NT2/D1 (cell line): ENCODE measurements at regions not wholly inside any gene's neighbourhood (a gene's known extent, or its start where the extent isn't known, plus 50 kb on each side); places are given as distances from the start of the nearest gene placed in this dataset.

Experiments
- DNase-seq: peaks from one replicate; pipeline ENCODE4 v3.0.0-alpha.2; 2011; ENCODE audit warnings: low read depth, low spot score
- H3K27me3 ChIP-seq: 2 replicates; pipeline ENCODE4 v1.6.0; 2011; ENCODE audit warnings: mild to moderate bottlenecking; ENCODE audit not compliant: insufficient read length, insufficient read depth
- H3K36me3 ChIP-seq: 2 replicates; pipeline ENCODE4 v1.6.1; 2011; ENCODE audit warnings: mild to moderate bottlenecking, low read length, mixed read lengths; ENCODE audit not compliant: insufficient read depth, insufficient read length
- H3K4me1 ChIP-seq: 2 replicates; pipeline ENCODE4 v1.5.1; 2011; ENCODE audit not compliant: insufficient read depth, insufficient read length
- H3K4me3 ChIP-seq: 2 replicates; pipeline ENCODE4 v1.5.1; 2011; ENCODE audit warnings: low read depth; ENCODE audit not compliant: insufficient read length
- H3K9ac ChIP-seq: 2 replicates; pipeline ENCODE4 v1.6.0; 2011; ENCODE audit warnings: low read depth; ENCODE audit not compliant: insufficient read length
- H3K9me3 ChIP-seq: 2 replicates; pipeline ENCODE4 v1.5.1; 2011; ENCODE audit warnings: mild to moderate bottlenecking, low read length; ENCODE audit not compliant: insufficient read depth
- SUZ12 ChIP-seq: IDR thresholded peaks from 2 replicates; pipeline ENCODE4 v1.6.1; 2011; ENCODE audit not compliant: insufficient read length, insufficient read depth; ENCODE audit errors: extremely low read depth
- YY1 ChIP-seq: IDR thresholded peaks from 2 replicates; pipeline ENCODE4 v1.6.1; 2011; ENCODE audit not compliant: insufficient read length, insufficient read depth
- ZNF274 ChIP-seq: IDR thresholded peaks from 2 replicates; pipeline ENCODE4 v1.6.1; 2011; ENCODE audit warnings: mild to moderate bottlenecking, low read depth, low read length

GRCh38 chr9:93826905-93827544 lies 128.1 kb downstream of the BARX1 start:
- Histone ChIP-seq H3K9me3 (peaks cover 12% of the 10 kb centered on the region; the same call in 1 of the 2 replicates), H3K4me1 (peaks cover 19% of the 10 kb centered on the region), H3K4me3 (no peak overlapping the region), H3K36me3 (no peaks in the 10 kb centered on the region), H3K9ac (peak overlapping the region; percentile 23), H3K27me3 (no peaks in the 10 kb centered on the region)
- DNase-seq = no peak
- TF ChIP-seq ZNF274 (no peak), SUZ12 (no peak), YY1 (no peak)

GRCh38 chr9:93826209-93826608 lies 128.9 kb downstream of the BARX1 start:
- Histone ChIP-seq H3K27me3 (no peaks in the 10 kb centered on the region), H3K36me3 (no peaks in the 10 kb centered on the region), H3K9me3 (peaks cover 12% of the 10 kb centered on the region; the same call in 1 of the 2 replicates), H3K9ac (no peak overlapping the region), H3K4me3 (no peak overlapping the region), H3K4me1 (peaks cover 19% of the 10 kb centered on the region)
- no peak for DNase-seq
- TF ChIP-seq YY1 (no peak), ZNF274 (no peak), SUZ12 (no peak)

GRCh38 chr9:93825348-93826115 lies 129.6 kb downstream of the BARX1 start:
- no peak overlapping the region for H3K9ac ChIP-seq
- no peaks in the 10 kb centered on the region for H3K27me3 ChIP-seq
- TF ChIP-seq ZNF274 (no peak), SUZ12 (no peak), YY1 (no peak)
- no peak overlapping the region for H3K4me3 ChIP-seq
- DNase-seq = no peak
- H3K4me1 ChIP-seq = peaks cover 19% of the 10 kb centered on the region
- no peaks in the 10 kb centered on the region for H3K36me3 ChIP-seq
- H3K9me3 ChIP-seq = peaks cover 12% of the 10 kb centered on the region; the same call in 1 of the 2 replicates

- Histone ChIP-seq H3K36me3 (no peaks in the 10 kb centered on the region), H3K9ac (no peak overlapping the region), H3K27me3 (no peaks in the 10 kb centered on the region), H3K4me1 (peaks cover 14% of the 10 kb centered on the region), H3K9me3 (peaks cover 12% of the 10 kb centered on the region; the same call in 1 of the 2 replicates), H3K4me3 (no peak overlapping the region)
- TF ChIP-seq YY1 (no peak), ZNF274 (no peak), SUZ12 (no peak)
- DNase-seq = no peak
Observed at GRCh38 chr9:93824386-93825294, 130.5 kb downstream of the BARX1 start.

- H3K36me3 ChIP-seq = no peaks in the 10 kb centered on the region
- no peak for DNase-seq
- peaks cover 9% of the 10 kb centered on the region for H3K27me3 ChIP-seq
- no peak overlapping the region for H3K4me3 ChIP-seq
- H3K4me1 ChIP-seq = peaks cover 10% of the 10 kb centered on the region
- TF ChIP-seq ZNF274 = no peak
- no peak for TF ChIP-seq SUZ12
- TF ChIP-seq YY1 = no peak
- H3K9me3 ChIP-seq = peaks cover 12% of the 10 kb centered on the region; the same call in 1 of the 2 replicates
- no peak overlapping the region for H3K9ac ChIP-seq
Observed at GRCh38 chr9:93823245-93824072, 131.7 kb downstream of the BARX1 start.

- TF ChIP-seq YY1 = no peak
- no peak for TF ChIP-seq ZNF274
- TF ChIP-seq SUZ12 = no peak
- H3K27me3 ChIP-seq = peaks cover 16% of the 10 kb centered on the region
- no peak overlapping the region for H3K4me3 ChIP-seq
- no peak overlapping the region for H3K9ac ChIP-seq
- H3K9me3 ChIP-seq = peaks cover 12% of the 10 kb centered on the region; the same call in 1 of the 2 replicates
- H3K4me1 ChIP-seq = peaks cover 5% of the 10 kb centered on the region
- H3K36me3 ChIP-seq = no peaks in the 10 kb centered on the region
- no peak for DNase-seq
Observed at GRCh38 chr9:93822229-93822628, 132.9 kb downstream of the BARX1 start.

GRCh38 chr9:93821307-93821703 lies 133.8 kb downstream of the BARX1 start:
- Histone ChIP-seq H3K27me3 (peaks cover 16% of the 10 kb centered on the region), H3K4me1 (no peaks in the 10 kb centered on the region), H3K36me3 (no peaks in the 10 kb centered on the region), H3K4me3 (no peak overlapping the region), H3K9ac (no peak overlapping the region), H3K9me3 (peaks cover 12% of the 10 kb centered on the region; the same call in 1 of the 2 replicates)
- DNase-seq = no peak
- TF ChIP-seq SUZ12 (no peak), ZNF274 (no peak), YY1 (no peak)
